ENCODE measurements at regions not wholly inside any gene's neighbourhood (a gene's known extent, or its start where the extent isn't known, plus 50 kb on each side); places are given as distances from the start of the nearest gene placed in this dataset.

GRCh38 chr2:33730804-33731203 is 131.7 kb upstream of the FAM98A start:
- no peaks in the 10 kb centered on the region for H3K36me3 ChIP-seq (ENCODE audit: control insufficient read depth, insufficient read depth, low read length)
- Mint-ChIP-seq H3K9me3 (ENCODE audit: unreplicated experiment) (peaks cover 14% of the 10 kb centered on the region), H3K4me1 (ENCODE audit: low read depth, unreplicated experiment) (no peaks in the 10 kb centered on the region), H3K27ac (ENCODE audit: unreplicated experiment) (no peak overlapping the region), H3K27me3 (ENCODE audit: insufficient read depth, unreplicated experiment) (no peaks in the 10 kb centered on the region), H3K4me3 (ENCODE audit: unreplicated experiment) (no peak overlapping the region), H3K36me3 (ENCODE audit: insufficient read depth, unreplicated experiment) (no peaks in the 10 kb centered on the region)
- no peak for TF ChIP-seq CTCF (IDR thresholded peaks at IDR 0.05; ENCODE audit: insufficient read depth in 1 of 2, low read depth in 1 of 2, low read length in 1 of 2, severe bottlenecking in 1 of 2, unreplicated experiment in 1 of 2)
- H3K27me3 ChIP-seq (replicated peaks; ENCODE audit: control insufficient read depth, insufficient read depth, low read length) = no peaks in the 10 kb centered on the region
- H3K4me3 ChIP-seq (ENCODE audit: low read depth, low read length) = no peak overlapping the region
- H3K9me3 ChIP-seq = no peaks in the 10 kb centered on the region
- no peaks in the 10 kb centered on the region for H3K4me1 ChIP-seq
- CTCF ChIA-PET = no interaction called here
- no peak for DNase-seq
- POLR2A ChIA-PET = no interaction called here
- BruUV-seq (replicated peaks) = no TSS peak
- intact Hi-C loops (cut with micrococcal nuclease; ENCODE audit: unreplicated experiment) = no loop called here

GRCh38 chr2:33730193-33730592 is 131.1 kb upstream of the FAM98A start:
- intact Hi-C loops (cut with micrococcal nuclease; ENCODE audit: unreplicated experiment) = no loop called here
- no peak overlapping the region for H3K4me3 ChIP-seq (ENCODE audit: low read depth, low read length)
- H3K36me3 ChIP-seq (ENCODE audit: control insufficient read depth, insufficient read depth, low read length) = no peaks in the 10 kb centered on the region
- BruUV-seq (replicated peaks) = no TSS peak
- H3K27ac Mint-ChIP-seq (ENCODE audit: unreplicated experiment) = no peak overlapping the region
- H3K4me1 Mint-ChIP-seq (ENCODE audit: low read depth, unreplicated experiment) = no peaks in the 10 kb centered on the region
- no peaks in the 10 kb centered on the region for H3K27me3 ChIP-seq (replicated peaks; ENCODE audit: control insufficient read depth, insufficient read depth, low read length)
- H3K9me3 ChIP-seq = no peaks in the 10 kb centered on the region
- no peaks in the 10 kb centered on the region for H3K36me3 Mint-ChIP-seq (ENCODE audit: insufficient read depth, unreplicated experiment)
- TF ChIP-seq CTCF (IDR thresholded peaks at IDR 0.05; ENCODE audit: insufficient read depth in 1 of 2, low read depth in 1 of 2, low read length in 1 of 2, severe bottlenecking in 1 of 2, unreplicated experiment in 1 of 2) = no peak
- no peaks in the 10 kb centered on the region for H3K27me3 Mint-ChIP-seq (ENCODE audit: insufficient read depth, unreplicated experiment)
- POLR2A ChIA-PET = no interaction called here
- H3K9me3 Mint-ChIP-seq (ENCODE audit: unreplicated experiment) = peaks cover 14% of the 10 kb centered on the region
- DNase-seq = no peak
- CTCF ChIA-PET = no interaction called here
- no peak overlapping the region for H3K4me3 Mint-ChIP-seq (ENCODE audit: unreplicated experiment)
- H3K4me1 ChIP-seq = no peaks in the 10 kb centered on the region

GRCh38 chr2:33729353-33729752 is 130.3 kb upstream of the FAM98A start:
- Histone ChIP-seq H3K4me1 (no peaks in the 10 kb centered on the region), H3K36me3 (ENCODE audit: control insufficient read depth, insufficient read depth, low read length) (no peaks in the 10 kb centered on the region), H3K9me3 (no peaks in the 10 kb centered on the region), H3K27me3 (replicated peaks; ENCODE audit: control insufficient read depth, insufficient read depth, low read length) (no peaks in the 10 kb centered on the region), H3K4me3 (ENCODE audit: low read depth, low read length) (no peak overlapping the region)
- H3K4me1 Mint-ChIP-seq (ENCODE audit: low read depth, unreplicated experiment) = no peaks in the 10 kb centered on the region
- no peak overlapping the region for H3K27ac Mint-ChIP-seq (ENCODE audit: unreplicated experiment)
- no peak for DNase-seq
- CTCF ChIA-PET = no interaction called here
- POLR2A ChIA-PET = no interaction called here
- H3K27me3 Mint-ChIP-seq (ENCODE audit: insufficient read depth, unreplicated experiment) = no peaks in the 10 kb centered on the region
- no peak overlapping the region for H3K4me3 Mint-ChIP-seq (ENCODE audit: unreplicated experiment)
- intact Hi-C loops (cut with micrococcal nuclease; ENCODE audit: unreplicated experiment) = no loop called here
- peaks cover 14% of the 10 kb centered on the region for H3K9me3 Mint-ChIP-seq (ENCODE audit: unreplicated experiment)
- no peaks in the 10 kb centered on the region for H3K36me3 Mint-ChIP-seq (ENCODE audit: insufficient read depth, unreplicated experiment)
- BruUV-seq (replicated peaks) = no TSS peak
- TF ChIP-seq CTCF (IDR thresholded peaks at IDR 0.05; ENCODE audit: insufficient read depth in 1 of 2, low read depth in 1 of 2, low read length in 1 of 2, severe bottlenecking in 1 of 2, unreplicated experiment in 1 of 2) = no peak

Data from Caco-2 (cell line).